Loucy (cell line): ENCODE measurements at regions not wholly inside any gene's neighbourhood (a gene's known extent, or its start where the extent isn't known, plus 50 kb on each side); places are given as distances from the start of the nearest gene placed in this dataset.

Experiments used
- H2AFZ ChIP-seq: fragments of 200-600 bp; sonication (generic); 2 replicates; pipeline ENCODE4 v1.6.0; 2016; ENCODE audit warnings: antibody characterized with exemption, mild to moderate bottlenecking, low read length, moderate library complexity
- H3F3A ChIP-seq: fragments of 200-600 bp; 2 replicates; pipeline ENCODE4 v1.6.0; 2016; ENCODE audit warnings: antibody characterized with exemption, low read depth, mild to moderate bottlenecking
- H3K27me3 ChIP-seq: fragments of 200-600 bp; sonication (generic); 2 replicates; pipeline ENCODE4 v1.6.1; 2014; ENCODE audit warnings: low read length, mild to moderate bottlenecking; ENCODE audit not compliant: insufficient read depth, poor library complexity, severe bottlenecking
- H3K36me3 ChIP-seq: fragments of 200-600 bp; sonication (generic); 2 replicates; pipeline ENCODE4 v1.6.1; 2016; ENCODE audit warnings: low read length; ENCODE audit not compliant: insufficient read depth
- H3K4me1 ChIP-seq: fragments of 200-600 bp; sonication (generic); 2 replicates; pipeline ENCODE4 v1.5.1; 2014; ENCODE audit warnings: low read length, mild to moderate bottlenecking; ENCODE audit not compliant: insufficient read depth, poor library complexity, severe bottlenecking
- H3K4me2 ChIP-seq: fragments of 200-600 bp; sonication (generic); 2 replicates; pipeline ENCODE4 v1.6.0; 2014; ENCODE audit warnings: antibody characterized with exemption, low read length, low read depth, mild to moderate bottlenecking; ENCODE audit not compliant: poor library complexity, severe bottlenecking
- H3K4me3 ChIP-seq: fragments of 200-600 bp; sonication (generic); 2 replicates; pipeline ENCODE4 v1.5.1; 2014; ENCODE audit warnings: low read length, mild to moderate bottlenecking, mixed read lengths; ENCODE audit not compliant: poor library complexity, severe bottlenecking
- H3K79me2 ChIP-seq: fragments of 200-600 bp; sonication (generic); 2 replicates; pipeline ENCODE4 v1.6.1; 2014; ENCODE audit warnings: low read length; ENCODE audit not compliant: insufficient read depth
- H3K9ac ChIP-seq: fragments of 200-600 bp; sonication (generic); 2 replicates; pipeline ENCODE4 v1.6.0; 2014; ENCODE audit warnings: mild to moderate bottlenecking, low read depth, low read length, moderate library complexity; ENCODE audit not compliant: poor library complexity, severe bottlenecking
- H3K9me2 ChIP-seq: fragments of 200-600 bp; sonication (generic); replicated peaks from 2 replicates; pipeline ENCODE4 v1.6.1; 2016; ENCODE audit warnings: low read depth, low read length, mixed read lengths
- H3K9me3 ChIP-seq: fragments of 200-600 bp; sonication (generic); 2 replicates; pipeline ENCODE4 v1.6.1; 2014; ENCODE audit warnings: mild to moderate bottlenecking, antibody characterized with exemption, low read length, low read depth; ENCODE audit not compliant: insufficient read depth
- H4K20me1 ChIP-seq: fragments of 200-600 bp; sonication (generic); 2 replicates; pipeline ENCODE4 v1.6.0; 2014; ENCODE audit warnings: antibody characterized with exemption, low read length, mild to moderate bottlenecking; ENCODE audit not compliant: insufficient read depth, poor library complexity, severe bottlenecking
- EZH2phosphoT487 ChIP-seq: fragments of 200-600 bp; IDR thresholded peaks from 2 replicates; pipeline ENCODE4 v1.6.1; 2018; ENCODE audit warnings: antibody characterized with exemption, mild to moderate bottlenecking, moderate library complexity, borderline replicate concordance
- TF ChIP-seq, protein P1 (sequence below): fragments of 200-600 bp; sonication (generic); conservative IDR thresholded peaks from 2 replicates; pipeline ENCODE4 v1.5.1; 2014; ENCODE audit warnings: mild to moderate bottlenecking, antibody characterized with exemption, low read length

GRCh38 chr2:138125306-138126288 lies 161.3 kb downstream of the HNMT start:
- H2AFZ ChIP-seq, result no peak overlapping the region
- no peak overlapping the region for H3K9ac ChIP-seq
- no peaks in the 10 kb centered on the region for H3F3A ChIP-seq
- H3K9me3 ChIP-seq, result no peaks in the 10 kb centered on the region
- no peak overlapping the region for H3K4me2 ChIP-seq
- no peaks in the 10 kb centered on the region for H3K27me3 ChIP-seq
- no peaks in the 10 kb centered on the region for H3K9me2 ChIP-seq
- H3K4me1 ChIP-seq, result no peaks in the 10 kb centered on the region
- H3K79me2 ChIP-seq, result no peaks in the 10 kb centered on the region
- H3K36me3 ChIP-seq, result no peaks in the 10 kb centered on the region
- TF ChIP-seq, protein P1, sequence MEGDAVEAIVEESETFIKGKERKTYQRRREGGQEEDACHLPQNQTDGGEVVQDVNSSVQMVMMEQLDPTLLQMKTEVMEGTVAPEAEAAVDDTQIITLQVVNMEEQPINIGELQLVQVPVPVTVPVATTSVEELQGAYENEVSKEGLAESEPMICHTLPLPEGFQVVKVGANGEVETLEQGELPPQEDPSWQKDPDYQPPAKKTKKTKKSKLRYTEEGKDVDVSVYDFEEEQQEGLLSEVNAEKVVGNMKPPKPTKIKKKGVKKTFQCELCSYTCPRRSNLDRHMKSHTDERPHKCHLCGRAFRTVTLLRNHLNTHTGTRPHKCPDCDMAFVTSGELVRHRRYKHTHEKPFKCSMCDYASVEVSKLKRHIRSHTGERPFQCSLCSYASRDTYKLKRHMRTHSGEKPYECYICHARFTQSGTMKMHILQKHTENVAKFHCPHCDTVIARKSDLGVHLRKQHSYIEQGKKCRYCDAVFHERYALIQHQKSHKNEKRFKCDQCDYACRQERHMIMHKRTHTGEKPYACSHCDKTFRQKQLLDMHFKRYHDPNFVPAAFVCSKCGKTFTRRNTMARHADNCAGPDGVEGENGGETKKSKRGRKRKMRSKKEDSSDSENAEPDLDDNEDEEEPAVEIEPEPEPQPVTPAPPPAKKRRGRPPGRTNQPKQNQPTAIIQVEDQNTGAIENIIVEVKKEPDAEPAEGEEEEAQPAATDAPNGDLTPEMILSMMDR, result no peak
- TF ChIP-seq EZH2phosphoT487, result no peak
- no peaks in the 10 kb centered on the region for H4K20me1 ChIP-seq
- H3K4me3 ChIP-seq, result no peak overlapping the region

DNA sequence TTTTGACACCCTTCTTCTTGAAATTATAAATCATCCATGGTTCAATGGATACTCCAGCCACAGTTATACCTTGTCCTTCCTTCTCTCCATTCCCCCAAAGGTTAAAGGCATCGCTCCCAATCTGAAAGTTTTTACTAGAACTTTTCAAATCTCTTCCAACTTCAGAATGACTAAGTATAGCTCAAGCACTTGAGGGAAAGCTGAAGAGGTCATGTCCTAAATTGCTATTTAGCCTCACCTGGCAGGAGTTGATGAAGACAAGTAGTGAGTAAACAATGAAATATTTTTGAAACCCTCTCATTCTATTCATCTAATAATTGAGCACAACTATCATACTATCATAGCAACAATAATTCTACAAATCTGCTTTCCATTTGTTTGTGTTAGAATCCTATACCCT lies 167.8 kb downstream of the HNMT start:
- Histone ChIP-seq H3K4me2 (no peak overlapping the region), H3K79me2 (no peaks in the 10 kb centered on the region), H4K20me1 (no peaks in the 10 kb centered on the region), H3K9me3 (no peaks in the 10 kb centered on the region), H3K4me1 (no peaks in the 10 kb centered on the region), H3K9me2 (no peaks in the 10 kb centered on the region), H3K4me3 (no peak overlapping the region), H3K9ac (no peak overlapping the region), H2AFZ (no peak overlapping the region), H3K27me3 (no peaks in the 10 kb centered on the region), H3F3A (no peaks in the 10 kb centered on the region), H3K36me3 (no peaks in the 10 kb centered on the region)
- TF ChIP-seq, protein P1, result no peak
- no peak for TF ChIP-seq EZH2phosphoT487

DNA sequence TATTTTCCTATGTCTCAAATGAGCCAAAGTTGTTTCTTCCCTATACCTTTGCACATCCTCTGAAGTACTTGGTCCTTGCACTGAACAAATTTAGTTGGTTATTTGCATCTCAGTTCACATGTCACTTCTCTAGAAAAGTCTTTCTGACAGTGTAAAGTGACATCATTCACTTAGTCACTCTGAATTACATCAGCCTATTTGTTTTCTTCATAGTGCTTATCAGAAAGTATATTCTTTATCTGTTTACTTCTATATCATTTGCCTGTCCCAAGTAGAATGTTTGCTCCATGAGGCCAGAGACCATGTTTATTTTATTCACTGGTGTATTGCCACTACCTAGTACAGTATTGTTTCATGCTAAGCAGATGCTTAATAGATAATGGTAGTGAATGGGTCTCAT lies 173.7 kb downstream of the HNMT start:
- no peaks in the 10 kb centered on the region for H3K79me2 ChIP-seq
- H4K20me1 ChIP-seq, result no peaks in the 10 kb centered on the region
- no peaks in the 10 kb centered on the region for H3K9me2 ChIP-seq
- no peaks in the 10 kb centered on the region for H3K9me3 ChIP-seq
- no peak overlapping the region for H3K9ac ChIP-seq
- H3K27me3 ChIP-seq, result no peaks in the 10 kb centered on the region
- no peak for TF ChIP-seq EZH2phosphoT487
- TF ChIP-seq, protein P1, result no peak
- no peaks in the 10 kb centered on the region for H3K4me1 ChIP-seq
- H3F3A ChIP-seq, result no peaks in the 10 kb centered on the region
- H2AFZ ChIP-seq, result no peak overlapping the region
- H3K36me3 ChIP-seq, result no peaks in the 10 kb centered on the region
- H3K4me2 ChIP-seq, result no peak overlapping the region
- no peak overlapping the region for H3K4me3 ChIP-seq
